Astrocyte of the cerebellum (primary cell): ENCODE measurements at regions not wholly inside any gene's neighbourhood (a gene's known extent, or its start where the extent isn't known, plus 50 kb on each side); places are given as distances from the start of the nearest gene placed in this dataset.

Experiments used
- DNase-seq: peaks from one replicate; pipeline ENCODE4 v3.0.0-alpha.2; 2011; ENCODE audit warnings: low read depth
- H3K4me3 ChIP-seq: 2 replicates; pipeline ENCODE4 v1.5.1; 2011; ENCODE audit warnings: mild to moderate bottlenecking, low read depth, low read length, moderate library complexity
- CTCF ChIP-seq: IDR thresholded peaks from 2 replicates; pipeline ENCODE4 v1.5.1; 2012; ENCODE audit warnings: low read length, low read depth, moderate library complexity, mild to moderate bottlenecking; ENCODE audit errors: missing control alignments
- in situ Hi-C: cut with HindIII; loops from 2 replicates; pipeline ENCODE4 v1.10.0; 2017; ENCODE audit warnings: low sequenced_read_pairs

GRCh38 chr17:77315010-77315409 lies 174.2 kb downstream of the SEC14L1 start:
- DNase-seq: no peak
- no peak for TF ChIP-seq CTCF
- no peak overlapping the region for H3K4me3 ChIP-seq
- in situ Hi-C loops: no loop called here

DNA sequence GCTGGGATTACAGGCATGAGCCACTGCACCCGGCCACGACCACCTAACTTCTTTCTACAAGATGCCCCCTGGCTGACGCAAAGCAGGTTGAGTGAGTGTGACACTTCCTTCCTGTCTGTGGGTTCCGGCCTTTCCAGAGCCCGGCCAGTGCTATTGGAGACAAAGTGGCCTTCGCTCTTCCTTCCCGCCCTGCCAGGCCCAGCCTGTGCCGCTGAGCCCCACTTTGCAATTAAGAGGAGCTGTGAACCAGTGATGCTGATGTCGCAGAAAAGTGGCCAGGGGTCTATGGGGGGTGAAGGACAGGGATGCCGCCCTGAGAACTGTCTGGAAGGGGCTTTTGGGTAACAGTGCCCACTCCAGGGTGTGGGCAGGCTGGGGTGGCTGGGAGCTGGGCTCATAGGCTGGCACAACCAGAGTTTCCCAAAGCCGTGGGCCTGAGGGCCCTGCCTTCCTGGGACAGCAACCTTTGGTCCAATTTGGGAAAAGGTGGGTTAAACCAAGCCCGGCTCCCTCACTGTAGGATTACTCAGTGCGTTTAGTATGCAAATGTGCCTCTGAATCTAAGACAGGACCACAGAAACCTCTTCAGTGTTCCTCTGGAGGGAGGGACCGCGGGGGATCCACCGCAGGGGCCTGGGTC lies 174.9 kb downstream of the SEC14L1 start:
- no peak for TF ChIP-seq CTCF
- no peak for DNase-seq
- in situ Hi-C loops: no loop called here
- H3K4me3 ChIP-seq: no peak overlapping the region

DNA sequence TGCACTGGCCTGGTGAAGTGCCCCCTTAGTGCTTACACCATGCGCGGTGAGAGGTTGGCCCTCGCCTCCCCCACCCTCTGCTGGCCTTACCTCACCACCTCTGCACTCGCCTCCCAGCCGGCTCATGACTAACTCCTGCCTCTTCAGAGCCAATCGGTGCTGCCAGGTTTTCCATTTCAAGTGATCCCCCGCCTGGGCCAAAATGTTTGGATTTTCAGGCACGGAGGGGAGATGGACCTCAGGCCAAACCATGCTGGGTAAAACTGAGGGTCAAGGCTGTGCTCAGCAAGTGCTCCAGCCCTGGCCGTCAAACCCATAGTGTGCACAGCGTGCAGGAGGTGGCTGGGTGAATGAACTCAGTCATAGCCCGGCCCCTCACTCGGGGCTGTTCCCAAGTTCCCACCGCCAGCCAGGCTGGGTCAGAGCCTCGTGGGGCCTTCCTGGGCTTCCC lies 175.4 kb downstream of the SEC14L1 start:
- no peak overlapping the region for H3K4me3 ChIP-seq
- in situ Hi-C loops: no loop called here
- TF ChIP-seq CTCF: no peak
- peak; percentile 75 for DNase-seq

GRCh38 chr17:77316651-77317050 lies 175.9 kb downstream of the SEC14L1 start:
- TF ChIP-seq CTCF: no peak
- in situ Hi-C loops: no loop called here
- no peak overlapping the region for H3K4me3 ChIP-seq
- no peak for DNase-seq

GRCh38 chr17:77317091-77317750 lies 176.5 kb downstream of the SEC14L1 start:
- no peak for DNase-seq
- no peak for TF ChIP-seq CTCF
- in situ Hi-C loops: no loop called here
- H3K4me3 ChIP-seq: no peak overlapping the region

DNA sequence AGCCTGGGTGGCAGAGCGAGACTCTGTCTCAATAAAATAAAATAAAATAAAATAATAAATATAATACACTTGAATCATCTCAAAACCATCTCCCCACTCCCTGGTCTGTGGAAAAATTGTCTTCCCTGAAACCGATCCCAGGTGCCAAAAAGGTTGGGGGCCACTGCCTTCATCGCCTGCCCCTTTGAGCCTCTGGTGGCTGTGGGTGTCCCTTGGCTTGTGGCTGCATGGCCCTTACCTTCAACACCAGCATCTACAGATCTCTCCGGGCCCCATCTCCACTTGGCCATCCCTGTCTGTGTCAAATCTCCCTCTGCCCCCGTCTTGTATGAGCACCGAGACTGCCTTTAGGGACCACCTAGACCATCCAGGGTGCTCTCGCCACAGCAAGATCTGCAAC lies 177.3 kb downstream of the SEC14L1 start:
- no peak for DNase-seq
- TF ChIP-seq CTCF: no peak
- in situ Hi-C loops: no loop called here
- H3K4me3 ChIP-seq: no peak overlapping the region
